ENCODE measurements at regions not wholly inside any gene's neighbourhood (a gene's known extent, or its start where the extent isn't known, plus 50 kb on each side); places are given as distances from the start of the nearest gene placed in this dataset.

- ATAC-seq (no peak), DNase-seq (ENCODE audit: low read depth, low spot score) (no peak)
- no peak for TF ChIP-seq POLR2AphosphoS5 (IDR thresholded peaks at IDR 0.05; ENCODE audit: low read depth, low read length)
- TF ChIP-seq TCF7L2 (IDR thresholded peaks at IDR 0.05; ENCODE audit: low read depth, low read length) = no peak
- no peak for TF ChIP-seq CTCF (IDR thresholded peaks at IDR 0.05)
- no peak for TF ChIP-seq REST (IDR thresholded peaks at IDR 0.05; ENCODE audit: insufficient read depth in 1 of 2, low read depth in 2 of 2, low read length in 1 of 2)
- no peak for TF ChIP-seq SIN3A (IDR thresholded peaks at IDR 0.05; ENCODE audit: borderline replicate concordance, insufficient read depth, low read depth, low read length)
- Histone ChIP-seq H3K4me3 (ENCODE audit: low read depth in 2 of 2, low read length in 2 of 2) (no peak overlapping the region), H3K36me3 (ENCODE audit: control insufficient read depth, insufficient read depth, low read length) (no peaks in the 10 kb centered on the region), H3K9me3 (ENCODE audit: control insufficient read depth, insufficient read depth, low read depth, low read length) (no peaks in the 10 kb centered on the region), H3K4me1 (ENCODE audit: control insufficient read depth, insufficient read depth, low read length) (no peaks in the 10 kb centered on the region), H3K27me3 (ENCODE audit: control insufficient read depth, insufficient read depth, low read length) (no peaks in the 10 kb centered on the region), H3K27ac (ENCODE audit: low read length) (no peak overlapping the region)
- in situ Hi-C loops (cut with HindIII; ENCODE audit: low pct_unique_long_range_greater_than_20kb, low sequenced_read_pairs) = no loop called here
- ChIA-PET CTCF (no interaction called here), POLR2A (no interaction called here)
- no TSS peak for BruUV-seq (replicated peaks)
- intact Hi-C loops (cut with micrococcal nuclease; ENCODE audit: unreplicated experiment) = no loop called here
These were observed 349.3 kb upstream of the THRB start for GRCh38 chr3:24843955-24844354.

GRCh38 chr3:24845524-24846155 lies 351.0 kb upstream of the THRB start:
- POLR2A ChIA-PET = no interaction called here
- intact Hi-C loops (cut with micrococcal nuclease; ENCODE audit: unreplicated experiment) = no loop called here

More at GRCh38 chr3:24845524-24846155, 351.0 kb upstream of the THRB start:
- TF ChIP-seq TCF7L2 (IDR thresholded peaks at IDR 0.05; ENCODE audit: low read depth, low read length) (no peak), SIN3A (IDR thresholded peaks at IDR 0.05; ENCODE audit: borderline replicate concordance, insufficient read depth, low read depth, low read length) (no peak), CTCF (IDR thresholded peaks at IDR 0.05) (no peak), REST (IDR thresholded peaks at IDR 0.05; ENCODE audit: insufficient read depth in 1 of 2, low read depth in 2 of 2, low read length in 1 of 2) (no peak), POLR2AphosphoS5 (IDR thresholded peaks at IDR 0.05; ENCODE audit: low read depth, low read length) (no peak)
- H3K36me3 ChIP-seq (ENCODE audit: control insufficient read depth, insufficient read depth, low read length) = no peaks in the 10 kb centered on the region
- no peaks in the 10 kb centered on the region for H3K9me3 ChIP-seq (ENCODE audit: control insufficient read depth, insufficient read depth, low read depth, low read length)
- no peaks in the 10 kb centered on the region for H3K27me3 ChIP-seq (ENCODE audit: control insufficient read depth, insufficient read depth, low read length)
- DNase-seq (ENCODE audit: low read depth, low spot score) (no peak), ATAC-seq (no peak)
- BruUV-seq (replicated peaks) = no TSS peak
- CTCF ChIA-PET = no interaction called here
- no peak overlapping the region for H3K27ac ChIP-seq (ENCODE audit: low read length)
- no peaks in the 10 kb centered on the region for H3K4me1 ChIP-seq (ENCODE audit: control insufficient read depth, insufficient read depth, low read length)
- H3K4me3 ChIP-seq (ENCODE audit: low read depth in 2 of 2, low read length in 2 of 2) = no peak overlapping the region
- in situ Hi-C loops (cut with HindIII; ENCODE audit: low pct_unique_long_range_greater_than_20kb, low sequenced_read_pairs) = no loop called here
